Osteoblast (primary cell): ENCODE measurements at regions not wholly inside any gene's neighbourhood (a gene's known extent, or its start where the extent isn't known, plus 50 kb on each side); places are given as distances from the start of the nearest gene placed in this dataset.

Experiments
- DNase-seq: peaks from one replicate; pipeline ENCODE4 v3.0.0; 2011; ENCODE audit warnings: low spot score, mixed read lengths; ENCODE audit not compliant: insufficient read length; ENCODE audit errors: missing footprints
- H2AFZ ChIP-seq: 2 replicates; pipeline ENCODE4 v1.6.0; 2011; ENCODE audit warnings: mild to moderate bottlenecking, low read length
- H3K27ac ChIP-seq: 2 replicates; pipeline ENCODE4 v1.5.1; 2011; ENCODE audit warnings: mild to moderate bottlenecking, low read depth, low read length, moderate library complexity
- H3K27me3 ChIP-seq: 2 replicates; pipeline ENCODE4 v1.6.0; 2012; ENCODE audit warnings: mild to moderate bottlenecking, control low read depth, inconsistent platforms, low read length, moderate library complexity; ENCODE audit not compliant: insufficient read depth
- H3K36me3 ChIP-seq: 2 replicates; pipeline ENCODE4 v1.5.1; 2011; ENCODE audit warnings: mild to moderate bottlenecking, low read length, control low read depth, moderate library complexity; ENCODE audit not compliant: insufficient read depth
- H3K4me1 ChIP-seq: 2 replicates; pipeline ENCODE4 v1.5.1; 2011; ENCODE audit warnings: mild to moderate bottlenecking, low read length, control low read depth, moderate library complexity; ENCODE audit not compliant: insufficient read depth
- H3K4me2 ChIP-seq: 2 replicates; pipeline ENCODE4 v1.6.0; 2011; ENCODE audit warnings: mild to moderate bottlenecking, low read length; ENCODE audit not compliant: insufficient read depth
- H3K4me3 ChIP-seq: fragments of 200-600 bp; sonication (generic); 3 replicates; pipeline ENCODE4 v1.5.1; 2012; ENCODE audit warnings: mild to moderate bottlenecking, low read length, inconsistent platforms; ENCODE audit not compliant: insufficient read depth
- H3K79me2 ChIP-seq: 2 replicates; pipeline ENCODE4 v1.6.0; 2012; ENCODE audit warnings: mild to moderate bottlenecking, low read length, control low read depth, inconsistent platforms; ENCODE audit not compliant: insufficient read depth
- H3K9me3 ChIP-seq: 2 replicates; pipeline ENCODE4 v1.5.1; 2011; ENCODE audit warnings: low read depth, low read length, control low read depth
- H4K20me1 ChIP-seq: 2 replicates; pipeline ENCODE4 v1.6.0; 2012; ENCODE audit warnings: mild to moderate bottlenecking, low read length, control low read depth; ENCODE audit not compliant: insufficient read depth
- TF ChIP-seq, protein P1 (sequence below): IDR thresholded peaks from 2 replicates; pipeline ENCODE4 v1.5.1; 2011; ENCODE audit warnings: mild to moderate bottlenecking, low read depth, low read length, moderate library complexity; ENCODE audit errors: extremely low read depth

DNA sequence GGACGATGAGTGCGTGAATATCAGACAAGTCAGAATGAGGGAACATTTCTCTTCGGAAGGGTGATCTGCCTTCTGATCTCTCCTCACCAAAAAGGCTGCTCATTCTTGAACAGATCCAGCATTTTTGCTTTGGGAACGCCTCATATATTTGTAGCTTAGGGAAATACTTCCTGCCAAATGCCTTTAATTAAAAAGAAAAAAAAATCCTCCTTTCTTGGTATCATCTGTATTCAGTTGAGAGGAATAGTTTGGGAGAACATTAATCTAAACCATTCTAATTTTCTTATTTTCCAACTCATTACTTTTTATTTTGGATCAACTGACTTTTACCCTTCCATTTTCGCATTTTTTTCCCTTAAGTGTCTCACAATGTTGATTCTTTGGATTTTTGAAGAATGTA is 163.4 kb downstream of the SNX18 start:
- no peak overlapping the region for H3K4me2 ChIP-seq
- no peak overlapping the region for H3K4me3 ChIP-seq
- no peak overlapping the region for H2AFZ ChIP-seq
- no peaks in the 10 kb centered on the region for H3K4me1 ChIP-seq
- TF ChIP-seq, protein P1, sequence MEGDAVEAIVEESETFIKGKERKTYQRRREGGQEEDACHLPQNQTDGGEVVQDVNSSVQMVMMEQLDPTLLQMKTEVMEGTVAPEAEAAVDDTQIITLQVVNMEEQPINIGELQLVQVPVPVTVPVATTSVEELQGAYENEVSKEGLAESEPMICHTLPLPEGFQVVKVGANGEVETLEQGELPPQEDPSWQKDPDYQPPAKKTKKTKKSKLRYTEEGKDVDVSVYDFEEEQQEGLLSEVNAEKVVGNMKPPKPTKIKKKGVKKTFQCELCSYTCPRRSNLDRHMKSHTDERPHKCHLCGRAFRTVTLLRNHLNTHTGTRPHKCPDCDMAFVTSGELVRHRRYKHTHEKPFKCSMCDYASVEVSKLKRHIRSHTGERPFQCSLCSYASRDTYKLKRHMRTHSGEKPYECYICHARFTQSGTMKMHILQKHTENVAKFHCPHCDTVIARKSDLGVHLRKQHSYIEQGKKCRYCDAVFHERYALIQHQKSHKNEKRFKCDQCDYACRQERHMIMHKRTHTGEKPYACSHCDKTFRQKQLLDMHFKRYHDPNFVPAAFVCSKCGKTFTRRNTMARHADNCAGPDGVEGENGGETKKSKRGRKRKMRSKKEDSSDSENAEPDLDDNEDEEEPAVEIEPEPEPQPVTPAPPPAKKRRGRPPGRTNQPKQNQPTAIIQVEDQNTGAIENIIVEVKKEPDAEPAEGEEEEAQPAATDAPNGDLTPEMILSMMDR: no peak
- no peaks in the 10 kb centered on the region for H3K79me2 ChIP-seq
- no peak for DNase-seq
- H4K20me1 ChIP-seq: no peaks in the 10 kb centered on the region
- no peaks in the 10 kb centered on the region for H3K9me3 ChIP-seq
- no peak overlapping the region for H3K27ac ChIP-seq
- no peaks in the 10 kb centered on the region for H3K27me3 ChIP-seq
- no peaks in the 10 kb centered on the region for H3K36me3 ChIP-seq

DNA sequence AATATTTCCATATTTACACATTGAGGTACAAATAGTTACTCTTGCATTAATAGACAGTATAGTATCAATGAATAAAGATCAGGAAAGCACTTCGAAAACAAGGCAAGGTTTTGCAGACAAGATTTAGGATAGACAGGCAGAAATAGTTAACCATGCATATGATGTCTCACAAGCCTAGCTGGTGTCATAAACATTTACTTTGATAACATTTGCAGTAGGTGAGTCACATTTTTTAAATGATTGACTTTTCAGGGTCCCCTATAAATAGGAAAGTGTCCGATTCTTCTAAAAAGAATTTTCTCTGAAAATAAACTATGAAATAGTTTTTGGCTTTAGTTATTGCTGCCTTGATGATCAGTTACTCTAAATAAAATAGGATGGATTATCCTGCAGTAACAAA is 162.1 kb downstream of the SNX18 start:
- no peaks in the 10 kb centered on the region for H3K36me3 ChIP-seq
- no peak overlapping the region for H3K27ac ChIP-seq
- no peaks in the 10 kb centered on the region for H4K20me1 ChIP-seq
- TF ChIP-seq, protein P1: no peak
- no peak overlapping the region for H3K4me3 ChIP-seq
- no peaks in the 10 kb centered on the region for H3K79me2 ChIP-seq
- H3K4me1 ChIP-seq: no peaks in the 10 kb centered on the region
- H3K9me3 ChIP-seq: no peaks in the 10 kb centered on the region
- no peak for DNase-seq
- H2AFZ ChIP-seq: no peak overlapping the region
- no peaks in the 10 kb centered on the region for H3K27me3 ChIP-seq
- no peak overlapping the region for H3K4me2 ChIP-seq

DNA sequence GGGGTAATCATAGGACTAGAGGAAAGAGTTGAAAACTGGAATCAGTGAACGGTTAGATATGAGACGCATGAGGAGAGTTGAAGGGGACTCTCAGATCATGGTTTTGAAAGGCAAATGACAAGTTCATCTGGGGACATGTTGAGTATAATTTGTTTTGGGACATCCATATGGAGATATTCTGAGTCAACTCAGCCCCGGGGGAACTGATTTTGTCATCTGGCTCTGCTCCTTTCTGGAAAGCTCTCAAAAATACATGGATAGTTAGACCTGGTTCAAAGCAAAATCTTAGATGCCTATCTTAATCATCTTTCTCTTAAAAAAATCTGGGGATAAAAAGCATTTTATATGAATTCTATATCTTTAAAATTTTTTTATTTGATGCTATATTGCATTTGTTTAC is 161.2 kb downstream of the SNX18 start:
- no peak overlapping the region for H3K4me3 ChIP-seq
- no peaks in the 10 kb centered on the region for H3K27me3 ChIP-seq
- no peak overlapping the region for H3K27ac ChIP-seq
- H3K9me3 ChIP-seq: no peaks in the 10 kb centered on the region
- no peaks in the 10 kb centered on the region for H3K36me3 ChIP-seq
- no peaks in the 10 kb centered on the region for H3K4me1 ChIP-seq
- H2AFZ ChIP-seq: no peak overlapping the region
- no peaks in the 10 kb centered on the region for H3K79me2 ChIP-seq
- H3K4me2 ChIP-seq: no peak overlapping the region
- DNase-seq: no peak
- TF ChIP-seq, protein P1: no peak
- H4K20me1 ChIP-seq: no peaks in the 10 kb centered on the region

DNA sequence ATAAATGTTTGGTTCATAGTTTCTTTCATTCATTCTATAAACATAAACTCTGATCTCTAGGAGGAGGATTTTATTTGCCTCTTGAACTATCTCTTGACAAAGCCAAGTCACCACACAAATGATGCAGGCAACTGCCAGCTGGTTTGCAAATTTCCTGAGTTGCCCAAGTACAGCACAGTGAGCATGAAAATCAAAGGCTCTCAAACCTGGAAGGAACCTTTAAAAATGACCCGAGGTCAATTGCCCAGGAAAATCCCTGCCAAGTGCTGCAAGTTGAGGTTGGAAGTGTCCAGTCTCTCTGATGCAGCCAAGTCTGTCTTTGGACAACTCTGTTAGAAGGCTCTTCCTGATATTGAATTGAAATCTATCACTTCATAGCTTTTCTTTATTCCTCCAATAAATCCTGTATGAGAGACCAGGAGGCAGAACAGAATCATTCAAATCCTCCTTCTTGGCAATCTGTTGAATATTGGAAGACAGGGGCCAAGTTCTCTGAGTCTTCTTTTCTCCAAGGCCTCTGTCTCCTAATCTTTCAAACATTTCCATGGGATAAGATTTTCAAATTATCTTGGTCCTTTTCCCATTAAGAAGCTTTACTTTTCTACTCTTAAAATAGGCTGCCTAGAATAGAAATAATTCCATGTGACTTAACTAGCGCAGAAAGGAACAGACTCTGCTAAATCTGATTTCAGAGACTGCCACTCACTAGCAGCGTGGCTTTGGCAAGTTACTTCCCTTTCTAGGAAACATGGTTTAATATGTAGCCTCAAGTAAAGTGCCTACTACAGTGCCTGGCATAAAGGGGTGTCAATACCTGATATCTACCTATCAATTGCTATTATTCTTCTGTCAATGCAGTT is 159.2 kb downstream of the SNX18 start:
- TF ChIP-seq, protein P1: no peak
- Histone ChIP-seq H3K36me3 (no peaks in the 10 kb centered on the region), H3K4me1 (peaks cover 4% of the 10 kb centered on the region), H3K27ac (no peak overlapping the region), H2AFZ (no peak overlapping the region), H3K9me3 (no peaks in the 10 kb centered on the region), H4K20me1 (no peaks in the 10 kb centered on the region), H3K4me3 (no peak overlapping the region), H3K79me2 (no peaks in the 10 kb centered on the region), H3K4me2 (no peak overlapping the region), H3K27me3 (no peaks in the 10 kb centered on the region)
- no peak for DNase-seq
